Upper lobe of left lung (tissue), 6 donors: ENCODE measurements at regions not wholly inside any gene's neighbourhood (a gene's known extent, or its start where the extent isn't known, plus 50 kb on each side); places are given as distances from the start of the nearest gene placed in this dataset.
"Not testable (repeated sequence)": the region's sequence is repeated elsewhere in the genome, so short reads cannot be mapped to it uniquely, and the experiment has no call there.

ENCODE experiments used
- ATAC-seq, 2 donors: fragments of 200-7000 bp; cut with Tn5 transposase; one replicate each; pipeline ENCODE4 v1.9.1; 2022; ENCODE audit warnings: mild to moderate bottlenecking in 2 of 2, moderate library complexity in 2 of 2; ENCODE audit not compliant: low FRiP score in 2 of 2
- DNase-seq, 2 donors: peaks; one replicate each; pipeline ENCODE4 v3.0.0-alpha.2; 2019 to 2020
- H3K27ac ChIP-seq, 4 donors: fragments of 200-600 bp; sonication (generic); one replicate each; pipeline ENCODE4 v1.5.1; 2016 to 2019
- H3K27me3 ChIP-seq, 4 donors: fragments of 200-600 bp; sonication (generic); one replicate each; pipeline ENCODE4 v1.5.1; 2017 to 2019
- H3K36me3 ChIP-seq, 4 donors: fragments of 200-600 bp; sonication (generic); one replicate each; pipeline ENCODE4 v1.5.1; 2016 to 2019
- H3K4me1 ChIP-seq, 4 donors: fragments of 200-600 bp; sonication (generic); one replicate each; pipeline ENCODE4 v1.5.1; 2018 to 2019
- H3K4me3 ChIP-seq, 4 donors: fragments of 200-600 bp; sonication (generic); one replicate each; pipeline ENCODE4 v1.5.1; 2017 to 2019; ENCODE audit warnings: mild to moderate bottlenecking in 2 of 4, moderate library complexity in 1 of 4
- H3K9me3 ChIP-seq, 4 donors: fragments of 200-600 bp; sonication (generic); one replicate each; pipeline ENCODE4 v1.5.1; 2018 to 2019
- CTCF ChIP-seq, 6 experiments: fragments of 450-650 bp in 4 of 6; fragments of 200-600 bp in 2 of 6; sonication (generic) in 2 of 6; IDR thresholded peaks; one replicate each; pipeline ENCODE4 v1.5.1; 2016 to 2019; ENCODE audit warnings: antibody characterized with exemption in 6 of 6
- EP300 ChIP-seq, 4 donors: sonication (generic); formaldehyde crosslinking; IDR thresholded peaks; one replicate each; pipeline ENCODE4 v1.5.1; 2017; ENCODE audit warnings: antibody characterized with exemption in 4 of 4, control low read depth in 2 of 4
- POLR2A ChIP-seq, 4 donors: fragments of 450-650 bp; IDR thresholded peaks; one replicate each; pipeline ENCODE4 v1.5.1; 2016 to 2017; ENCODE audit warnings: antibody characterized with exemption in 4 of 4, mild to moderate bottlenecking in 2 of 4
- POLR2AphosphoS5 ChIP-seq, 2 donors: sonication (generic); formaldehyde crosslinking; IDR thresholded peaks; one replicate each; pipeline ENCODE4 v1.5.1; 2017; ENCODE audit warnings: antibody characterized with exemption in 2 of 2
- WGBS, 2 donors: methylation state at CpG; one replicate each; pipeline ENCODE4 v1.1.5; 2017 to 2018; 5-methylcytosine and 5-hydroxymethylcytosine counted together
- donor health status: DM: no; HTN: no; CAD: no; lungs with moderate emphysema.
- donor health status: DM: no; HTN: yes; CAD: no; lungs with severe emphysema.

DNA sequence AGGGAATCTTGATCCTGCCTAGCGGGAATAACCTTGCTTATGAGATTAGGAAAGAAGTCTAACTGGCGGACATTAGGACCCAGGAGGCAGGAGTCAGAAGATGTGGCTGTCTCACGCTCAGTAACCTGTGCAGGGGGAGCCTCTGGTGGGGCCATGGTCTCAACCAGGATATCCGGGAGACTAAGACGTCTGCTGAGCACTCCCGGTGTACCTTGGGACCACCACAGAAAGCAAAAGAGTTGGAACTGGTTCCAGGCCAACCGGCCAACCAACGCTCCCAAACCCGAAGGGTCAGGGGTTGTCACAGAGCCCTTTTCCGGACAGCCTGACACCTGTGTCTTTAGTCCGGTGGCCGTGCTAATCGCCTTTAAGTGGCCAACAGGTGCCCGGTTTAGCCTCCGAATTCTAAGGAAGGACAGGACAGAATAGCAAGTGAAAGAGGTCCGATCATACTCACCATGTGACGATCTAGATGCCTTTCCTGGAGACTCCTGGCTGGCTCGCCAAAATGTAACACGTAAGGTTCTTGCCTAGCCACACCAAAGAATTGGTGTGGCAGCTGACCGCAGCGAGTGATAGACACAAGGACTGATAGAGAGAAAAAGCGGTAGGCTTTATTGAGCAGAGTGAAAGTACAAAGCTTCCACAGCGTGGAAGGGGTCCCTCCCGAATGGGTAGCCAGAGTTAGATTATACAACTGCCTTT is 103.9 kb upstream of the DIAPH3 start:
- TF ChIP-seq POLR2AphosphoS5 (IDR thresholded peaks at IDR 0.05) = no peak
- TF ChIP-seq CTCF (IDR thresholded peaks at IDR 0.05) = no peak
- no peak for TF ChIP-seq EP300 (IDR thresholded peaks at IDR 0.05)
- no peak for TF ChIP-seq POLR2A (IDR thresholded peaks at IDR 0.05)
- no peaks in the 10 kb centered on the region for H3K4me1 ChIP-seq
- H3K9me3 ChIP-seq = no peaks in the 10 kb centered on the region
- H3K4me3 ChIP-seq = peak overlapping the region in 3 of 4 donors; percentile 34 to 45 (median 42)
- 58 to 76% methylated on average over 22 to 24 of the region's 24 CpGs for WGBS, 2 donors
- H3K27me3 ChIP-seq = no peaks in the 10 kb centered on the region
- peak in 1 of 2 donors; percentile 36 for DNase-seq
- H3K27ac ChIP-seq = peak overlapping the region in 2 of 4 donors; percentile 30 to 44
- no peaks in the 10 kb centered on the region for H3K36me3 ChIP-seq
- ATAC-seq = peak; percentile 43 to 65

DNA sequence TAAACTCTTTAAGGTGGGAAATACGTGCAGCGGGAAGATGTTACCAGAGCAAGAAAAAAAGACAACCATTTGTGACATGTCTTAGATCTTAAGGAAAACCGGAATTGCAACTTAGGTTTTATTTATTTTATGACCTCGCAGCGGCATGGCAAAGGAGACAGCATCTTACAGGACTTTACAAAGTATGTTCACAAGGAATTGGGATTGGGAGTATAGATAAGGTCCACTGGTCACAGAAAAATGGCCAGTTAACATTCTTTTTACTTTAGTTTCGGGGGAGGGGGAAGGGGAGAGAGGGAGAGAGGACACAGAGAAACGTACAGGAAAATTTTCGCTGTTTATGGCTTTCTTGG is 104.5 kb upstream of the DIAPH3 start:
- no peak overlapping the region for H3K27ac ChIP-seq
- TF ChIP-seq EP300 (IDR thresholded peaks at IDR 0.05) = no peak
- TF ChIP-seq POLR2A (IDR thresholded peaks at IDR 0.05) = no peak
- TF ChIP-seq CTCF (IDR thresholded peaks at IDR 0.05) = no peak
- H3K27me3 ChIP-seq = no peaks in the 10 kb centered on the region
- WGBS, 2 donors = 58 to 64% methylated on average over 8 of the region's 8 CpGs
- no peaks in the 10 kb centered on the region for H3K9me3 ChIP-seq
- peak overlapping the region in 3 of 4 donors; percentile 34 to 45 (median 42) for H3K4me3 ChIP-seq
- H3K36me3 ChIP-seq = no peaks in the 10 kb centered on the region
- ATAC-seq (no peak), DNase-seq (no peak)
- H3K4me1 ChIP-seq = no peaks in the 10 kb centered on the region

- Histone ChIP-seq H3K27ac (no peak overlapping the region), H3K4me3 (no peak overlapping the region), H3K36me3 (no peaks in the 10 kb centered on the region), H3K9me3 (no peaks in the 10 kb centered on the region), H3K27me3 (no peaks in the 10 kb centered on the region), H3K4me1 (no peaks in the 10 kb centered on the region)
- ATAC-seq = no peak
- DNase-seq = no peak
- TF ChIP-seq POLR2A (IDR thresholded peaks at IDR 0.05) = no peak
- no peak for TF ChIP-seq EP300 (IDR thresholded peaks at IDR 0.05)
- no peak for TF ChIP-seq POLR2AphosphoS5 (IDR thresholded peaks at IDR 0.05)
- no peak for TF ChIP-seq CTCF (IDR thresholded peaks at IDR 0.05)
Measured at GRCh38 chr13:60273971-60274527, 110.3 kb upstream of the DIAPH3 start.

DNA sequence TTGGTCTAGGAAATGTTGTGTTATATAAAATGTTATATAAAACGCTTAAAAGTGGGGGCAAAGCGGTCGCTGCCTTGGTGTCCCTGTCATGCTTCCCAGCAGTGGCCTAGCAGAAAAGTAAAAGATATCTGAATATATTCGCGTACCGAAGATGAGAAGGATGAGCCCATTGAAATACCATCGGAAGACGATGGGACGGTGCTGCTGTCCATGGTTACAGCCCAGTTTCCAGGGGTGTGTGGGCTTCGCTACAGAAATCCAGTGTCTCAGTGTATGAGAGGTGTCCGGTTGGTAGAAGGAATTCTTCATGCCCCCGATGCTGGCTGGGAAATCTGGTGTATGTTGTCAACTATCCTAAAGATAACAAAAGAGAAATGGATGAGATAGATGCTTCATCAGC is 110.9 kb upstream of the DIAPH3 start:
- H3K4me1 ChIP-seq = no peaks in the 10 kb centered on the region
- DNase-seq (no peak), ATAC-seq (no peak)
- TF ChIP-seq CTCF (IDR thresholded peaks at IDR 0.05) (no peak), EP300 (IDR thresholded peaks at IDR 0.05) (no peak), POLR2A (IDR thresholded peaks at IDR 0.05) (no peak), POLR2AphosphoS5 (IDR thresholded peaks at IDR 0.05) (no peak)
- H3K4me3 ChIP-seq = no peak overlapping the region
- no peaks in the 10 kb centered on the region for H3K27me3 ChIP-seq
- WGBS, 2 donors = 93 to 94% methylated on average over 12 of the region's 12 CpGs
- no peaks in the 10 kb centered on the region for H3K9me3 ChIP-seq
- H3K27ac ChIP-seq = no peak overlapping the region
- H3K36me3 ChIP-seq = no peaks in the 10 kb centered on the region

GRCh38 chr13:60275208-60275607 is 111.5 kb upstream of the DIAPH3 start:
- ATAC-seq = no peak
- WGBS, 2 donors = 63 to 80% methylated on average over 9 of the region's 9 CpGs
- Histone ChIP-seq H3K4me1 (no peaks in the 10 kb centered on the region), H3K4me3 (no peak overlapping the region), H3K36me3 (no peaks in the 10 kb centered on the region), H3K27me3 (no peaks in the 10 kb centered on the region), H3K27ac (no peak overlapping the region), H3K9me3 (no peaks in the 10 kb centered on the region)
- DNase-seq = no peak
- TF ChIP-seq EP300 (IDR thresholded peaks at IDR 0.05) (no peak), POLR2AphosphoS5 (IDR thresholded peaks at IDR 0.05) (no peak), POLR2A (IDR thresholded peaks at IDR 0.05) (no peak), CTCF (IDR thresholded peaks at IDR 0.05) (no peak)

DNA sequence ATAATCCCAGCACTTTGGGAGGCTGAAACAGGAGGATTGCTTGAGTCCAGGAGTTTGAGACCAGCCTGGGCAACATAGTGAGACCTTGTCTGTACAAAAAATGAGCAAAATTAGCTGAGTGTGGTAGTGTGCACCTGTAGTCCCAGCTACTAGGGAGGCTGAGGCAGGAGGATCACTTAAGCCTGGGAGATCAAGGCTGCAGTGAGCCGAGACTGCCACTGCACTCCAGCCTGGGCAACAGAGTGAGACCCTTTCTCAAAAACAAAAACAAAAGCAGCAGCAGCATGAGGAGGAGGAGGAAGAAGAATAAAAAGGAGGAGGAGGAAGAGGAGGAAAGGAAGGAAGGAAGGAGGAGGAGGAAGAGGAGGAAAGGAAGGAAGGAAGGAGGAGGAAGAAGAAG is 116.5 kb upstream of the TDRD3 start:
- H3K9me3 ChIP-seq, H3K27ac ChIP-seq, H3K4me3 ChIP-seq, ATAC-seq, H3K27me3 ChIP-seq, DNase-seq, H3K4me1 ChIP-seq, H3K36me3 ChIP-seq: not testable (repeated sequence)
- 90 to 92% methylated on average over 1 of the region's 1 CpG for whole genome bisulfite sequencing, 2 donors
